Trophoblast cell (in vitro differentiated cells and primary cell): ENCODE measurements at regions not wholly inside any gene's neighbourhood (a gene's known extent, or its start where the extent isn't known, plus 50 kb on each side); places are given as distances from the start of the nearest gene placed in this dataset.

Experiments used
- DNase-seq, 2 donors: peaks; one replicate each; pipeline ENCODE4 v3.0.0-alpha.2; 2016
- H2AFZ ChIP-seq: 2 replicates; pipeline ENCODE4 v1.6.1; 2013; ENCODE audit warnings: low read length, moderate library complexity, mild to moderate bottlenecking; ENCODE audit not compliant: insufficient read depth, poor library complexity
- H2AK5ac ChIP-seq: 2 replicates; pipeline ENCODE4 v1.6.1; 2013; ENCODE audit warnings: mild to moderate bottlenecking, low read length
- H2BK120ac ChIP-seq: 2 replicates; pipeline ENCODE4 v1.6.1; 2013; ENCODE audit warnings: low read length, mild to moderate bottlenecking, moderate library complexity; ENCODE audit not compliant: insufficient read depth, poor library complexity
- H2BK12ac ChIP-seq: 2 replicates; pipeline ENCODE4 v1.6.1; 2013; ENCODE audit warnings: mild to moderate bottlenecking, low read length, moderate library complexity
- H2BK5ac ChIP-seq: 2 replicates; pipeline ENCODE4 v1.6.1; 2013; ENCODE audit warnings: low read length, low read depth, moderate library complexity, mild to moderate bottlenecking; ENCODE audit not compliant: poor library complexity
- H3K14ac ChIP-seq: 2 replicates; pipeline ENCODE4 v1.6.1; 2013; ENCODE audit warnings: mild to moderate bottlenecking, low read length
- H3K18ac ChIP-seq: 2 replicates; pipeline ENCODE4 v1.6.1; 2013; ENCODE audit warnings: mild to moderate bottlenecking, low read length
- H3K23ac ChIP-seq: 2 replicates; pipeline ENCODE4 v1.6.1; 2013; ENCODE audit warnings: low read length
- H3K27ac ChIP-seq: 2 replicates; pipeline ENCODE4 v1.5.1; 2013; ENCODE audit warnings: low read depth, mild to moderate bottlenecking, inconsistent platforms, low read length, moderate library complexity
- H3K27me3 ChIP-seq: 2 replicates; pipeline ENCODE4 v1.6.1; 2013; ENCODE audit warnings: inconsistent platforms, mild to moderate bottlenecking, low read length, moderate library complexity; ENCODE audit not compliant: insufficient read depth
- H3K36me3 ChIP-seq, 2 experiments: 1 replicate in 1 of 2; 2 replicates in 1 of 2; pipeline ENCODE4 v1.6.1; 2013; ENCODE audit warnings: low read length in 2 of 2, mild to moderate bottlenecking in 2 of 2, moderate library complexity in 1 of 2; ENCODE audit not compliant: insufficient read depth in 2 of 2, control insufficient read depth in 1 of 2
- H3K4ac ChIP-seq: 2 replicates; pipeline ENCODE4 v1.6.1; 2013; ENCODE audit warnings: low read depth, mild to moderate bottlenecking, low read length, moderate library complexity
- H3K4me1 ChIP-seq, 2 experiments: 1 replicate in 1 of 2; 2 replicates in 1 of 2; pipeline ENCODE4 v1.6.1; 2013; ENCODE audit warnings: low read length in 2 of 2, mild to moderate bottlenecking in 2 of 2, moderate library complexity in 1 of 2; ENCODE audit not compliant: insufficient read depth in 2 of 2, control insufficient read depth in 1 of 2
- H3K4me2 ChIP-seq: 2 replicates; pipeline ENCODE4 v1.6.1; 2013; ENCODE audit warnings: inconsistent platforms, mild to moderate bottlenecking, low read length, moderate library complexity
- H3K4me3 ChIP-seq: 2 replicates; pipeline ENCODE4 v1.5.1; 2013; ENCODE audit warnings: mild to moderate bottlenecking, low read depth, low read length, inconsistent platforms
- H3K79me1 ChIP-seq: one replicate; pipeline ENCODE4 v1.6.1; 2013; ENCODE audit warnings: low read length
- H3K79me2 ChIP-seq: 2 replicates; pipeline ENCODE4 v1.6.1; 2013; ENCODE audit warnings: low read length, mild to moderate bottlenecking; ENCODE audit not compliant: control insufficient read depth, insufficient read depth, poor library complexity
- H3K9ac ChIP-seq: 2 replicates; pipeline ENCODE4 v1.6.1; 2013; ENCODE audit warnings: mild to moderate bottlenecking, low read length
- H3K9me3 ChIP-seq: 2 replicates; pipeline ENCODE4 v1.6.1; 2013; ENCODE audit warnings: low read depth, mild to moderate bottlenecking, control low read depth, inconsistent platforms, low read length; ENCODE audit not compliant: insufficient read depth
- H4K12ac ChIP-seq: 2 replicates; pipeline ENCODE4 v1.6.1; 2013; ENCODE audit warnings: low read depth, mild to moderate bottlenecking, low read length, moderate library complexity
- H4K8ac ChIP-seq: 2 replicates; pipeline ENCODE4 v1.6.1; 2013; ENCODE audit warnings: low read depth, mild to moderate bottlenecking, low read length, moderate library complexity
- H4K91ac ChIP-seq: one replicate; pipeline ENCODE4 v1.6.1; 2013; ENCODE audit warnings: low read depth, mild to moderate bottlenecking, low read length, moderate library complexity
- WGBS: extraction: QIAGEN DNeasy Blood & Tissue Kit; methylation state at CpG from one replicate; pipeline ENCODE4 v1.1.7; 2013; ENCODE audit warnings: missing lambda C conversion rate; ENCODE audit not compliant: insufficient read length, insufficient coverage; ENCODE audit errors: extremely low coverage; 5-methylcytosine and 5-hydroxymethylcytosine counted together

DNA sequence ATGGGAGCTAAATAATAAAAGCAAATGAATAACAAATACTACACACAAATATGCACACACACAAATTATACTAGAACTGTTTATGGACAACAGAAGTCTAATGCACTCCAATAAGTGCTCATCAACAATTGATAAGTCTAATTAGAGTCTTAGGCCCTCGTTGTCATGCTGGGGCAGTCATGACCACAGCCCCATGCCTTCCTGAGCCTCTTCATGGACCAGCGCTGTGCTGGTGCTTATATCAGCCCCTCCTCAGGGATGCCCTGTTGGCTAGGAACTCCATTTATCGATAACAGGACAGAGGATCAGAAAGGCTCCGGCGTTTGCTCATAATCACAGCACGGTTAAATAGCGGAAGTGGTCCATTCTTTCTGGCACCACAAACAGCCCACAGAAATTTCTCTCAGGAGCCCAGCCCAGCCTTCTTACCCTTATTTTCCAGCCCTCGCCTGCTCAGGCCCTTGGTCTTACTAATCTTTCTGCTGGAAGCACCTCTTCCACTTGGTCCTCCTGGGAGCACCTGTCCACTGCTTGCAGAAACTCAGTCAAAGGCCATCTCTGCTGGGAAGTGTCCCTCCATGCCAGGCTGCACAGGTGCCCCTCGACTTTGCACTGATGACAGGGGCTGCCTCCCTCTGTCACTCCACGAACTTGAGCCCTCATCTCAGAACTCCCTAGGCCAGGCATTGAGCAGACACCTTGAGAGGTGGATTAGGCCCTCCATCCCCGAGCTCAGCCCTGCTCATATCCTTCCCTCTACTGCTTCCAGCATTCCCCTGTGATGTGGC, 500.2 kb upstream of the HS6ST1 start:
- H4K91ac ChIP-seq: no peak overlapping the region
- H2AFZ ChIP-seq: no peak overlapping the region
- H2AK5ac ChIP-seq: no peak overlapping the region
- H3K9ac ChIP-seq: peak overlapping the region; percentile 14
- no peak overlapping the region for H4K12ac ChIP-seq
- H3K27ac ChIP-seq: no peak overlapping the region
- no peak overlapping the region for H2BK5ac ChIP-seq
- H3K9me3 ChIP-seq: no peaks in the 10 kb centered on the region
- no peak overlapping the region for H3K4me2 ChIP-seq
- no peaks in the 10 kb centered on the region for H3K4me1 ChIP-seq
- no peaks in the 10 kb centered on the region for H3K79me1 ChIP-seq
- no peak for DNase-seq
- no peak overlapping the region for H4K8ac ChIP-seq
- WGBS: no CpG with 5 or more reads among the region's 11 CpGs
- no peak overlapping the region for H2BK12ac ChIP-seq
- H3K79me2 ChIP-seq: no peaks in the 10 kb centered on the region
- H3K23ac ChIP-seq: no peak overlapping the region
- H3K14ac ChIP-seq: no peak overlapping the region
- H3K4me3 ChIP-seq: no peak overlapping the region
- H2BK120ac ChIP-seq: no peak overlapping the region
- H3K4ac ChIP-seq: no peak overlapping the region
- H3K27me3 ChIP-seq: no peaks in the 10 kb centered on the region
- H3K36me3 ChIP-seq: no peaks in the 10 kb centered on the region
- H3K18ac ChIP-seq: no peak overlapping the region

DNA sequence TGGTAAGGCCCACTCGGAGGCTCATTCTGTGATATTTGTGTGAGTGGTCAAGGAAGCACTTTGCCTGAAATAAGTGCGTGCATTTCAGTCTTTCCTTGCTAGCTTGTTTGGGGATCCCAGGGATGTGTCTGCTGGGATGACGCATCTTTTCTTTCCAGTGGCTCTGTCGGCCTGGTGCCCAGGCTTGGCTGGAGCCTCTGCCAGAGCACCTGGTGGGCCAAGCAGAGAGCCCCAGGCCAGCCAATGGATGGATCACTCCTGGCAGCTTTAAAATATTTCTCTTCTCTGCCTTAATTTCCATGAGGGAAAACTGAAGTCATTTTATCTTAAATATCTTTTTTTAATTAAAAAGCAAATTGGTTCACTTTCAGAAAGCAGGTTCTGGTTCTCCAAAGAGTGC, 501.8 kb upstream of the HS6ST1 start:
- no peak overlapping the region for H3K4me2 ChIP-seq
- H3K79me2 ChIP-seq: no peaks in the 10 kb centered on the region
- no peak overlapping the region for H2BK5ac ChIP-seq
- H3K36me3 ChIP-seq: no peaks in the 10 kb centered on the region
- no peak overlapping the region for H4K91ac ChIP-seq
- no peak overlapping the region for H2AFZ ChIP-seq
- no peaks in the 10 kb centered on the region for H3K79me1 ChIP-seq
- H2AK5ac ChIP-seq: no peak overlapping the region
- H2BK12ac ChIP-seq: no peak overlapping the region
- no peaks in the 10 kb centered on the region for H3K4me1 ChIP-seq
- H3K18ac ChIP-seq: no peak overlapping the region
- H3K27ac ChIP-seq: no peak overlapping the region
- DNase-seq: no peak
- no peak overlapping the region for H3K4me3 ChIP-seq
- H4K8ac ChIP-seq: no peak overlapping the region
- no CpG with 5 or more reads among the region's 4 CpGs for WGBS
- no peak overlapping the region for H4K12ac ChIP-seq
- no peak overlapping the region for H3K23ac ChIP-seq
- no peak overlapping the region for H3K9ac ChIP-seq
- H3K27me3 ChIP-seq: no peaks in the 10 kb centered on the region
- H3K9me3 ChIP-seq: no peaks in the 10 kb centered on the region
- H2BK120ac ChIP-seq: no peak overlapping the region
- H3K4ac ChIP-seq: no peak overlapping the region
- H3K14ac ChIP-seq: no peak overlapping the region

DNA sequence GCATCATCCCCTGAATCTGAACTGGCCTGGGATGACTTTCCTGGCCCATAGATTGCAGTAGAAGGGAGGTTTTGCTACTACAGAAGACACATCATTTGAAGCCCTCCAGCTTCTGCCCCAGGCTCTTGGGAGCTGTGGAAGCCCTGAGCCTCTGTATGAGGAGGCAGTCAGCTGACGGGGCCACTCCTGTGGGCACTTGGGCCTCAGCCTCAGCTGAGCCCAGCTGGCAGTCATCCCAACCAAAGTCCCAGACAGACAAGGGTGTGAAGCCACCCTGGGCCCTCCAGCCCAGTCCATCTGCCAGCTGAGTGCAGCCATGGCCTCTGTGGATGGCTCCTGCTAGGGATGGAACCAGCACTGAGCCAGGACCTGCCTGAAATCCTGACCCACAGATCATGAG, 502.3 kb upstream of the HS6ST1 start:
- no CpG with 5 or more reads among the region's 1 CpG for WGBS
- no peak overlapping the region for H2AFZ ChIP-seq

DNA sequence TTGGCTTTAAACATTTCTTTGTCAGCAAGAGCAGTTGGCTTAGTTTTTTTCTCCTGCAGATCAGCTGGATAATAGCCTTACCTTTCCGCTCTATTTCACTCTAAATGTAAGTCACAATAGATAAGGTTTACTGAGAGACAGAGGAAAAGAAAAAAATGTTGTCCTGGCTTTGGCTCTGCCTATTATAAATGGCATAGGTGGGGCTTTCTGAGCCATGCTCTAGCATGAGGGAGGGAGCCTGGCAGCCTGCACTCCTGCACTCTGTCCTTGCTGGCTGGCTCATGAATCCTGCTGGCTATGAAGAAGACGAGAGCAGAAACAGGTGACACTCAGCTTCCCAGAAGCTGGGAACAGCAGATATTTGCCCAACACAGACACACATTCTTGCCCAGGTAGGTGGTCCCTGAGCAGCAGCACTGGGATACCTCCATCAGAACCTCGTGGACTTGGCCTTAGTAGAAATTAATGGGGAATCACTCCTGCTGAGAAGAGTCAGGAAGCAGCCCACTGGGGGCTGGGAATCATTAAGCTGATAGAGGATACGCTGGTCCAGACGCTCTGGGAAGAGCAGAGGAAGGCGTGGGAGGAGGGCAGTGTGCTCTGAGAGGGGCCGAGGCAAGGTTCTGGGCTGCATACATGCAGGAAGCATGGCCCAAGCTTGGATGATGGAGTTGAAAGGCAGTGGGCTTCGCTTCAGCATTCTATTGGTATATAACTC, 514.4 kb upstream of the HS6ST1 start:
- no peak overlapping the region for H3K4me2 ChIP-seq
- no peak overlapping the region for H3K4me3 ChIP-seq
- no peak overlapping the region for H2BK5ac ChIP-seq
- H3K79me1 ChIP-seq: no peaks in the 10 kb centered on the region
- H3K36me3 ChIP-seq: no peaks in the 10 kb centered on the region
- WGBS: no CpG with 5 or more reads among the region's 8 CpGs
- H2AFZ ChIP-seq: no peak overlapping the region
- H3K27ac ChIP-seq: no peak overlapping the region
- H3K4me1 ChIP-seq: no peaks in the 10 kb centered on the region
- H4K12ac ChIP-seq: no peak overlapping the region
- H3K9ac ChIP-seq: no peak overlapping the region
- no peak for DNase-seq
- no peak overlapping the region for H4K91ac ChIP-seq
- H3K4ac ChIP-seq: no peak overlapping the region
- H3K9me3 ChIP-seq: peaks cover 2% of the 10 kb centered on the region
- H3K79me2 ChIP-seq: no peaks in the 10 kb centered on the region
- no peak overlapping the region for H2BK120ac ChIP-seq
- H4K8ac ChIP-seq: no peak overlapping the region
- no peak overlapping the region for H2BK12ac ChIP-seq
- H3K23ac ChIP-seq: no peak overlapping the region
- H3K27me3 ChIP-seq: no peaks in the 10 kb centered on the region
- no peak overlapping the region for H2AK5ac ChIP-seq
- H3K18ac ChIP-seq: no peak overlapping the region
- H3K14ac ChIP-seq: no peak overlapping the region

More for the DNA sequence above, 502.3 kb upstream of the HS6ST1 start:
- no peaks in the 10 kb centered on the region for H3K4me1 ChIP-seq
- H3K9me3 ChIP-seq: no peaks in the 10 kb centered on the region
- no peak overlapping the region for H3K9ac ChIP-seq
- H2BK5ac ChIP-seq: no peak overlapping the region
- H3K27ac ChIP-seq: no peak overlapping the region
- no peak overlapping the region for H4K8ac ChIP-seq
- no peak overlapping the region for H3K4me3 ChIP-seq
- no peaks in the 10 kb centered on the region for H3K79me1 ChIP-seq
- H3K18ac ChIP-seq: no peak overlapping the region
- H4K91ac ChIP-seq: no peak overlapping the region
- H3K4ac ChIP-seq: no peak overlapping the region
- H4K12ac ChIP-seq: no peak overlapping the region
- H3K23ac ChIP-seq: no peak overlapping the region
- no peak overlapping the region for H2BK120ac ChIP-seq
- no peak for DNase-seq
- no peaks in the 10 kb centered on the region for H3K27me3 ChIP-seq
- no peak overlapping the region for H2BK12ac ChIP-seq
- no peaks in the 10 kb centered on the region for H3K36me3 ChIP-seq
- H3K4me2 ChIP-seq: no peak overlapping the region
- H2AK5ac ChIP-seq: no peak overlapping the region
- no peaks in the 10 kb centered on the region for H3K79me2 ChIP-seq
- H3K14ac ChIP-seq: no peak overlapping the region
